Esophagus squamous epithelium (tissue), 5 donors: ENCODE measurements at regions not wholly inside any gene's neighbourhood (a gene's known extent, or its start where the extent isn't known, plus 50 kb on each side); places are given as distances from the start of the nearest gene placed in this dataset.
"Not testable (repeated sequence)": the region's sequence is repeated elsewhere in the genome, so short reads cannot be mapped to it uniquely, and the experiment has no call there.

Experiments
- DNase-seq: peaks from one replicate; lab custom pipeline; 2025; lab: John Stamatoyannopoulos, UW
- H3K27ac ChIP-seq, 4 donors: fragments of 200-600 bp; sonication (generic); one replicate each; pipeline ENCODE4 v1.5.1; 2016 to 2019; ENCODE audit warnings: mild to moderate bottlenecking in 1 of 4
- H3K27me3 ChIP-seq, 4 donors: fragments of 200-600 bp; sonication (generic); 1 replicate in 3 of 4; 2 replicates in 1 of 4; pipeline versions ENCODE4 v1.5.1 to v1.6.0; 2017 to 2021; ENCODE audit warnings: antibody characterized with exemption in 1 of 4
- H3K36me3 ChIP-seq, 3 donors: fragments of 200-600 bp; sonication (generic); one replicate each; pipeline ENCODE4 v1.5.1; 2016 to 2019
- H3K4me1 ChIP-seq, 3 donors: fragments of 200-600 bp; sonication (generic); one replicate each; pipeline ENCODE4 v1.5.1; 2017 to 2019
- H3K4me3 ChIP-seq, 4 donors: fragments of 200-600 bp; sonication (generic); 1 replicate in 3 of 4; 2 replicates in 1 of 4; pipeline ENCODE4 v1.5.1; 2016 to 2019; ENCODE audit warnings: mild to moderate bottlenecking in 2 of 4, moderate library complexity in 1 of 4
- H3K9me3 ChIP-seq, 3 donors: fragments of 200-600 bp; sonication (generic); one replicate each; pipeline ENCODE4 v1.5.1; 2016 to 2019
- CTCF ChIP-seq, 6 experiments: fragments of 450-650 bp in 4 of 6; fragments of 200-600 bp in 2 of 6; sonication (generic) in 2 of 6; IDR thresholded peaks; one replicate each; pipeline ENCODE4 v1.5.1; 2016 to 2019; ENCODE audit warnings: antibody characterized with exemption in 6 of 6, mild to moderate bottlenecking in 4 of 6, moderate library complexity in 4 of 6
- POLR2A ChIP-seq, 4 donors: fragments of 450-650 bp; IDR thresholded peaks; one replicate each; pipeline ENCODE4 v1.6.1; 2017; ENCODE audit warnings: antibody characterized with exemption in 4 of 4, mild to moderate bottlenecking in 4 of 4, moderate library complexity in 3 of 4
- WGBS, 2 donors: methylation state at CpG; one replicate each; pipeline ENCODE4 v1.1.5; 2018; 5-methylcytosine and 5-hydroxymethylcytosine counted together
- intact Hi-C: fragments of 100-400 bp; cut with DNase I; formaldehyde crosslinking; loops from one replicate; pipeline ENCODE4 v1.15.0; 2022
- donor health status: DM: yes; HTN: yes; CAD: no.

- Histone ChIP-seq H3K4me3 (no peak overlapping the region), H3K36me3 (no peaks in the 10 kb centered on the region), H3K27me3 (no peaks in the 10 kb centered on the region), H3K9me3 (no peaks in the 10 kb centered on the region), H3K27ac (no peak overlapping the region), H3K4me1 (peaks cover 0 to 23% (median 0%) of the 10 kb centered on the region in 3 donors)
- intact Hi-C loops = no loop called here
- WGBS, 2 donors = 76 to 92% methylated on average over 2 to 3 of the region's 3 CpGs
- TF ChIP-seq POLR2A (IDR thresholded peaks at IDR 0.05) (no peak), CTCF (IDR thresholded peaks at IDR 0.05) (no peak)
- no peak for DNase-seq
Observed at GRCh38 chr3:102000620-102001209, 151.4 kb downstream of the NFKBIZ start.

GRCh38 chr3:102002056-102002455 lies 152.7 kb downstream of the NFKBIZ start:
- H3K27ac ChIP-seq = no peak overlapping the region
- H3K9me3 ChIP-seq = no peaks in the 10 kb centered on the region
- H3K4me1 ChIP-seq = peaks cover 0 to 25% (median 0%) of the 10 kb centered on the region in 3 donors
- intact Hi-C loops = no loop called here
- TF ChIP-seq POLR2A (IDR thresholded peaks at IDR 0.05) (no peak), CTCF (IDR thresholded peaks at IDR 0.05) (no peak)
- DNase-seq = no peak
- no peaks in the 10 kb centered on the region for H3K36me3 ChIP-seq
- H3K4me3 ChIP-seq = no peak overlapping the region
- 95 to 100% methylated on average over 1 of the region's 1 CpG for WGBS, 2 donors
- no peaks in the 10 kb centered on the region for H3K27me3 ChIP-seq

GRCh38 chr3:102004561-102004960 lies 155.2 kb downstream of the NFKBIZ start:
- no peaks in the 10 kb centered on the region for H3K9me3 ChIP-seq
- peaks cover 0 to 19% (median 0%) of the 10 kb centered on the region in 3 donors for H3K4me1 ChIP-seq
- no peaks in the 10 kb centered on the region for H3K36me3 ChIP-seq
- 96 to 97% methylated on average over 2 of the region's 2 CpGs for WGBS, 2 donors
- no peaks in the 10 kb centered on the region for H3K27me3 ChIP-seq
- no peak for TF ChIP-seq POLR2A (IDR thresholded peaks at IDR 0.05)
- TF ChIP-seq CTCF (IDR thresholded peaks at IDR 0.05) = no peak
- H3K27ac ChIP-seq = no peak overlapping the region
- intact Hi-C loops = no loop called here
- no peak for DNase-seq
- no peak overlapping the region for H3K4me3 ChIP-seq

- no peak for TF ChIP-seq POLR2A (IDR thresholded peaks at IDR 0.05)
- TF ChIP-seq CTCF (IDR thresholded peaks at IDR 0.05) = no peak
- Histone ChIP-seq H3K27me3 (no peaks in the 10 kb centered on the region), H3K27ac (no peak overlapping the region), H3K4me1 (peaks cover 0 to 15% (median 0%) of the 10 kb centered on the region in 3 donors), H3K9me3 (no peaks in the 10 kb centered on the region), H3K4me3 (no peak overlapping the region), H3K36me3 (no peaks in the 10 kb centered on the region)
- intact Hi-C loops = no loop called here
- no peak for DNase-seq
Observed at GRCh38 chr3:102005551-102005950, 156.2 kb downstream of the NFKBIZ start.

- no peak for DNase-seq
- intact Hi-C loops = no loop called here
Observed at GRCh38 chr3:102006812-102007485, 157.6 kb downstream of the NFKBIZ start.

GRCh38 chr3:102008436-102008835 lies 159.1 kb downstream of the NFKBIZ start:
- intact Hi-C loops, H3K27me3 ChIP-seq, H3K36me3 ChIP-seq, DNase-seq, H3K27ac ChIP-seq, H3K4me1 ChIP-seq, H3K9me3 ChIP-seq, H3K4me3 ChIP-seq: not testable (repeated sequence)
- WGBS, 2 donors = 80 to 82% methylated on average over 3 to 5 of the region's 11 CpGs

More at GRCh38 chr3:102006812-102007485, 157.6 kb downstream of the NFKBIZ start:
- Histone ChIP-seq H3K36me3 (no peaks in the 10 kb centered on the region), H3K4me3 (no peak overlapping the region), H3K27ac (no peak overlapping the region), H3K27me3 (no peaks in the 10 kb centered on the region), H3K4me1 (peaks cover 0 to 6% (median 0%) of the 10 kb centered on the region in 3 donors), H3K9me3 (no peaks in the 10 kb centered on the region)
- no peak for TF ChIP-seq CTCF (IDR thresholded peaks at IDR 0.05)
- TF ChIP-seq POLR2A (IDR thresholded peaks at IDR 0.05) = no peak
- 26 to 31% methylated on average over 1 of the region's 1 CpG for WGBS, 2 donors
